ENCODE measurements at regions not wholly inside any gene's neighbourhood (a gene's known extent, or its start where the extent isn't known, plus 50 kb on each side); places are given as distances from the start of the nearest gene placed in this dataset.

- TF ChIP-seq ZNF354B (CRISPR knock-in tag; IDR thresholded peaks at IDR 0.05) (no peak), POLR2A (IDR thresholded peaks at IDR 0.05; ENCODE audit: insufficient read depth in 1 of 2, low read depth in 2 of 2, low read length in 2 of 2) (no peak), NR2C2 (CRISPR knock-in tag; IDR thresholded peaks at IDR 0.05; ENCODE audit: borderline replicate concordance) (no peak), RFX5 (IDR thresholded peaks at IDR 0.05; ENCODE audit: low read depth, low read length) (no peak)
Observed at GRCh38 chr4:19054916-19055315, 1033.4 kb upstream of the LCORL start.

All from HepG2 (cell line).